ENCODE measurements at regions not wholly inside any gene's neighbourhood (a gene's known extent, or its start where the extent isn't known, plus 50 kb on each side); places are given as distances from the start of the nearest gene placed in this dataset.

GRCh38 chr4:64477127-64477526 is 67.9 kb upstream of the TECRL start:
- TF ChIP-seq EZH2 (IDR thresholded peaks at IDR 0.05; ENCODE audit: low read depth, low read length, severe bottlenecking) (no peak), POLR2AphosphoS5 (IDR thresholded peaks at IDR 0.05; ENCODE audit: low read depth, low read length) (no peak), CEBPB (IDR thresholded peaks at IDR 0.05; ENCODE audit: low read depth, low read length) (no peak), HDAC2 (IDR thresholded peaks at IDR 0.05; ENCODE audit: borderline replicate concordance in 1 of 2, low read depth in 2 of 2, low read length in 2 of 2) (no peak), CTCF (IDR thresholded peaks at IDR 0.05; ENCODE audit: control extremely low read depth in 1 of 3, insufficient read depth in 1 of 3, low read depth in 1 of 3, low read length in 3 of 3) (no peak), MAX (IDR thresholded peaks at IDR 0.05) (no peak), MAFK (IDR thresholded peaks at IDR 0.05; ENCODE audit: low read depth, low read length) (no peak), TEAD4 (IDR thresholded peaks at IDR 0.05; ENCODE audit: low read depth, low read length) (no peak), RNF2 (IDR thresholded peaks at IDR 0.05; ENCODE audit: borderline replicate concordance, low read depth, low read length, missing control alignments, poor library complexity, severe bottlenecking) (no peak), SIN3A (conservative IDR thresholded peaks at IDR 0.05 in 1 of 2, IDR thresholded peaks at IDR 0.05 in 1 of 2; ENCODE audit: low read depth in 1 of 2, low read length in 2 of 2) (no peak), EP300 (IDR thresholded peaks at IDR 0.05; ENCODE audit: borderline replicate concordance in 1 of 2, low read depth in 2 of 2, low read length in 2 of 2) (no peak), POLR2A (IDR thresholded peaks at IDR 0.05; ENCODE audit: control extremely low read depth in 1 of 2, low read depth in 2 of 2, low read length in 2 of 2) (no peak)
